HG03159 (cell line): ENCODE measurements at regions not wholly inside any gene's neighbourhood (a gene's known extent, or its start where the extent isn't known, plus 50 kb on each side); places are given as distances from the start of the nearest gene placed in this dataset.
"Not testable (repeated sequence)": the region's sequence is repeated elsewhere in the genome, so short reads cannot be mapped to it uniquely, and the experiment has no call there.

Source experiments
- ATAC-seq: cut with Tn5 transposase; IDR thresholded peaks from one replicate; pipeline ENCODE4 v1.9.1; 2021; ENCODE audit warnings: mild to moderate bottlenecking, moderate library complexity; ENCODE audit not compliant: unreplicated experiment

- ATAC-seq, result no peak
These were observed 118.8 kb upstream of the AFDN start for GRCh38 chr6:167707686-167708500.

- no peak for ATAC-seq
These were observed 118.1 kb upstream of the AFDN start for GRCh38 chr6:167708501-167709094.

- no peak for ATAC-seq
These were observed 117.5 kb upstream of the AFDN start for GRCh38 chr6:167709196-167709595.

- ATAC-seq, result not testable (repeated sequence)
These were observed 116.9 kb upstream of the AFDN start for GRCh38 chr6:167709776-167710336.

- no peak for ATAC-seq
These were observed 116.3 kb upstream of the AFDN start for GRCh38 chr6:167710363-167710920.

GRCh38 chr6:167711211-167711610 is 115.5 kb upstream of the AFDN start:
- no peak for ATAC-seq

DNA sequence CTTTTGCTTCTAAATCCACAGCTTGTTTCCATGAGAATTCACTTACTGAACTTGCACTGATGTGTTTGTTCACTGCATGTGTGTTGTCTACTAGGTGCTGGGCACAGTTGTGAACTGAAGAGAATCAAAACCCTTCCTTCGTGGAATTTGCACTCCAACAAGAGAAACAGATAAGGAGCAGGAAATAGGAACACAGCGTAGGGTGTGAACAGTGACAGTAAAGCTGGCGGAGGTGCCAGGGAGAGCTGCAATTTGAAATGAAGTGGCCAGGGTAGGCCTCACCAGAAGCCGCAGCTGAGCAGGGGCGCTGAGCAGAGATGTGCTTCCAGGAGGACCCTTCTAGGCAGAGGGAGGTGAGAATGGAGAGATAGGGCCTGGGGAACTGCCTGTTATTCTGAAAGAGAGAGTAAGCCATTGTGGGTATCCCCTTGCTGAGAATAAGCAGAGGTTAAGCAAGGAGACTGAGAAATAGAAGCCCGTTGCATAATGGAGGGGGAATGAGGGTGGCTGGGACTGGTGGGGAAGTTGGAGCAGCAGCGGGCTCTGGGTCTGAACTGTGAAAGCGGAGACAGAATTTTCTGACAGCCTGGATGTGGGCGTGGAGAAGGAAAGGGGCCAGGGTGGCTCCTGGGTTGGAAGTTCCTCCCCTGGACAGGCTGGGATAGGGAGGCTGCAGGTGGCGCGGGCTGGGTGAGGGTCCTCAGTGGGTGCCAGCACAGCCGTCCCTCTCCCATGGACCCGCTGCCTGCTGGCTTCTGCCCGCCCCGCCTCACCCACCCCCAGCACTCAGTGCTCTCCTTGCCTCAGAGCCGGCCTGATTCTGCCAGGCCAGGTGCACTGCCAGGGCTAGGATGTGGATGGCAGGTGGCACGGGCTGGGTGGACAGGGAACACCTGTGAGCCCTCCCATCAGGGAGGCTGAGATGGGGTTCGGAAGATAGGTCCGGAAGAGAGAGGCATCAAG is 114.7 kb upstream of the AFDN start:
- no peak for ATAC-seq

DNA sequence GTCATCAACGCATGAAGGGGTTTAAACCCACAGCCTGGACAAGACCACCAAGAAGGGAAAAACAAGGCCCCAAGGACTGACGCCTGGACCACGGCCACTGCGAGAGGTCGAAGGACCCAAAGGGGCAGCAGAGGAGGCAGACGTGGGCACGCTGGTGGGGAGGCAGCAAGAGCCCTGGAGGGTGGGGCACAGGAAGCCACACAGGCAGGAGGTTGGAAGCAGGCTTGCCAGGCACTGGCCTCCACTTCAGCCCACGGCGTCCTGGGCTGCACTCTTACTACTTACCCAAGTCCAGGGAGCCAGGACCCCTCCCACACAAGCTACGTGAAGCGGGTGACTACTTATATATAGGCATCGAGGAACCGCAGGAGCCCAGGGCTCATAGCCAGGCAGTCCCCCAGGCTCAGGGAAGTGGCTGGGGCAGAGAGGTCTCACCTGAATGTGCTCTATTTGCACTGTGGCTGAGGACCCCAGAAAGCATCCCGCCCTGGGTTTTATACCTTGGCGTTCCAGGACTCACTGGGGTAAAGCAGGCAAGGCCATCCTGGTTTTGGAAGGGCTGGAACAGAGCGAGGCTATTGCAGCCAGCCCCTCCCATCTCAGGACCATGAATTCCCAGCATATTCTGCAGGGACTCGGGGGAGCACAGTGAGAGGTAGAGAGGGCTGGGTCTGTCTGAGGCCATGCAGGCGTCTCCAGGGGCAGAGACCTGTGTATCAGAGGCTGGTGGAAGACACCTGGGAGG is 113.8 kb upstream of the AFDN start:
- no peak for ATAC-seq

DNA sequence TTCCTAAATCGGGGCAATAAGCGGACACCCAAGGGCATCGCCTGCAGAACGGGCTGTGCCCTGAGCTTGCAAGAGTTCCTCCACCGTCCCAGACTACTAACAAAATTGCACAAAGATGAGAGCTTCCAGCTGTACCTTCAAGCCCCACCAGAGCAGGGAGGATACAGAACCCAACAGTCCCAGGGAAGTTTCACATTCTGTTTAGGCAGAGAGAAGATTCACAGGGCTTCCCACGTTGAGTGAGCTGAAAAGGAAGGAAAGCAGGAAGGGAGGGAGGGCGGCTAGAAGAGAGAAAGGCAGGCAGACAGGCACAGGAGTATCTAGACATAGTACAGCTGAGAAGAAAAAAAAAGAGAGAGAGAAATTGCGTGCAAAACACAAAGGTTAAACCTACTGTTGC is 112.6 kb upstream of the AFDN start:
- no peak for ATAC-seq

DNA sequence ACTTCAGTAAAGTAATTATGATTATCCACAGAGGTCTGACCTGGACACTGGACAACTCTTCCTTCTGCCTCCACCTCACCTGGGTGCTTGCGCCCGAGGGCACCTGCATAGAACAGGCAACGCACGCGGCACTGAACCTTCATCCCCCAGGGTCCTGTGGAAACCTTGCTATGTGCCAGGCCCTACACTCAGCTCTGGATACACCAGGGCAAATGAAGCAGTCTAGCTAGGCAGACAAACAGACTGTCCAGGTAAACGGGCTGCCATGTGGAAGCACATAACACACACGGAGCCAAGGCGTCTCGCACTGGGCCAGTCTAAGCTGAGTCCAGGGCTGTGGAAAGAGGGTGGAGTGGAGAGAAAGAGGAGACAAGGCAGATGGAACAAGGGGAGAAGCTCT is 109.3 kb upstream of the AFDN start:
- ATAC-seq, result no peak

- no peak for ATAC-seq
These were observed 108.8 kb upstream of the AFDN start for GRCh38 chr6:167717867-167718266.

- ATAC-seq, result no peak
These were observed 106.8 kb upstream of the AFDN start for GRCh38 chr6:167719920-167720319.

DNA sequence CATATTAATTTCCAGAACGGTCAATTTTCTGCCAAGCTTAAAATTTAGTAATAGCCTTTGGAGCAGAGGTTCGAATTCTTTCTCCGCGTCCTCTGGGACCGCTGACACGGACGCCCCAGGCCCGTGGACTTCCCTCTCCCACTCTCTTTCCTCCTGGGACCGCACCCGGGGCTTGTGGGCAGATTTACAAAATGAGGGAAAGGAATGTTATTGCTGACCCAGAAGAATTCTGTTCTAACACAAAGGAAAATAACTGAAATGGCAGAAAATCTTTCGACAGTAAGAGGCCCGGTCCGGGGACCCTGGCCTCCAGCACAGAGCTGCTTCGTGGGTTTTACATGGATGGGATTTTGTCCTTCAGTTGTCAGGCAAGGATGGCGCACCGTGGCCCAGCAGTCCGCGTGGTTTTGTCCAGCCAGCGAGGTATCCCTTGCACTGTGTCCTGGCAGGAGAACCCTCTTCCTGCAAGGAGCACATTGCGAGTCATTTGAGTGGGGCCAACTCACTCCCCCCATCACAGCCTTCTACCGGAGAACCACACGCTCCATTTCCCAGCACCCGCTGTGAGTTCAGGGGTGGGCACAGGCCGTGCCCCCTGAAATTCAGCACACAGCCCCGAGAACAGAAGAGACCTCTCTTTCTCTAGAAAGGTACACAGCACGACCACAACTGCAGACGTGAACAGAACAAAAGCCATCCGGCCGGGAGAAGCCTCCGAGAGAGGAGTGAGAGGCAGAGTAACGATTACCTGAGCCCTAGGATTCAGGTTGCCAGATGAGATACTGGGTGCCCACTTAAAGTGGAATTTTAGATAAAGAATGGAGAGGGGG is 106.0 kb upstream of the AFDN start:
- ATAC-seq, result no peak

DNA sequence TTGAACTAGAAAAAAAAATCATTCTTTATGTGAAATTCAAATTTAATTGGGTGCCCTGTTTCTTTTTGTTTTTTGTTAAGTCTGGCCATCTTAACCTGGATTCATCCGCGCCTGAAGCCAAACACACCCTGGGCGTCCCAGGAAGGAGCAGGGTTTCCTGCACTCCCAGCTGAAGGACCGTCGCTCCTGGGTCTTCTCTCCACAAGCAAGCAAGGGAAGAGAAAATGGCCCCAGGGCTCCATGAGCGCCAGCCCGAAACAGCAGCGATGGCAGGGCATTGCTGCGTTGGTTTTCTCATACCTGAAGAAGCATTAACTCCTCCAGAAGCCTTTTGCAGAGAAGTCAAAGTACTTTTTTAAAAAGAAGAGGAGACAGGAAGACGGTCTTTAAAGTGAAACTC is 105.4 kb upstream of the AFDN start:
- no peak for ATAC-seq

GRCh38 chr6:167722634-167723309 is 103.9 kb upstream of the AFDN start:
- ATAC-seq, result no peak

- no peak for ATAC-seq
These were observed 100.6 kb upstream of the AFDN start for GRCh38 chr6:167726043-167726621.

- ATAC-seq, result no peak
These were observed 96.3 kb upstream of the AFDN start for GRCh38 chr6:167730441-167730840.

DNA sequence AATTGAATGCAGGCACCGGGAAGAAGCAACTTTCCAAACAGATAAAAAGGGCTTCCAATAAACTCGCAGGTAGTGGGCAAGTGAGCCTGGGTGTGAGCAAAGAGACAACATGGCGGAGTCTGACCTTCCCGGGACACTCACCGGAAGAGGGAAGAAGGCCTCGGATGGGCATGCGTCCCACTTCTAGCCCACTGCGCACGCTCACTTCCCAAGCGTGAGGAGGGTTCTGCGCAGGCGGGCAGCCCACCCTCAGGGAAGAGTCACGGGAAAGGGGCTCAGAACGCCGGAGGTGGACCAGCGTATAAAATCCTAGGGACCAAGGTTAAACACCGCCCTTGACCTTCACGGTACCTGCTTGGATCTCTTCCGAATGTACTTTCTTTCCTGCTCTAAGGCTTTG is 95.5 kb upstream of the AFDN start:
- ATAC-seq, result no peak
